ENCODE measurements at regions not wholly inside any gene's neighbourhood (a gene's known extent, or its start where the extent isn't known, plus 50 kb on each side); places are given as distances from the start of the nearest gene placed in this dataset.
"Not testable (repeated sequence)": the region's sequence is repeated elsewhere in the genome, so short reads cannot be mapped to it uniquely, and the experiment has no call there.

DNA sequence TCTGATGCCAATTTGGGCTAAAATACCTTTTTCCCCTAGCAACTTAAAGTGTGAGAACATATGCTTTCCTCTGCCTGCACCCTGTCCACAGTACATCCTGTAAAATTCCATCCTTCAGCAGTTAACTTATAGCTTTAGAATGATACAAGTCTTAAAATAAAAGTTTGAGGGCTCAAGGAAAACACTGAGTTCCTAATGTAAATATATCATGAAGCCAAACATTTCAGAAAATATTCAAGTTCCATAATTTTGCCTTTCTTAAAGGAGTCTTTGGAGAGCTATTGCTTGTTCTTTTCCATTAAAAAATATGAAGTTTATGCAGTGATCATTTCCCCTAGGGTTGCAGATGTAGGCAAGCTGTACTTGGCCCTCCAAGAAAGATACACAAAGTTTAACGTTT is 303.8 kb downstream of the COL12A1 start:
- WGBS, 2 donors = 50 to 69% methylated on average over 1 of the region's 1 CpG

GRCh38 chr6:74901576-74901975 is 304.3 kb downstream of the COL12A1 start:
- no peak overlapping the region for H3K4me3 ChIP-seq (ENCODE audit: low read depth in 1 of 2, low read length in 2 of 2)
- no peak overlapping the region for H3K27ac ChIP-seq (ENCODE audit: low read depth in 2 of 2, low read length in 1 of 2)
- H3K4me1 ChIP-seq (ENCODE audit: control insufficient read depth in 2 of 2, insufficient read depth in 2 of 2, low read length in 1 of 2) = no peaks in the 10 kb centered on the region
- 82 to 94% methylated on average over 3 of the region's 3 CpGs for WGBS, 2 donors
- H3K27me3 ChIP-seq (ENCODE audit: control insufficient read depth in 1 of 2, insufficient read depth in 2 of 2, low read length in 2 of 2) = no peaks in the 10 kb centered on the region
- no peaks in the 10 kb centered on the region for H3K36me3 ChIP-seq (ENCODE audit: control insufficient read depth in 2 of 2, insufficient read depth in 2 of 2, low read length in 1 of 2)
- H3K9me3 ChIP-seq (ENCODE audit: control insufficient read depth in 2 of 2, insufficient read depth in 1 of 2, low read depth in 1 of 2, low read length in 1 of 2) = no peaks in the 10 kb centered on the region

More for the DNA sequence above, 303.8 kb downstream of the COL12A1 start:
- no peaks in the 10 kb centered on the region for H3K27me3 ChIP-seq (ENCODE audit: control insufficient read depth in 1 of 2, insufficient read depth in 2 of 2, low read length in 2 of 2)
- H3K4me1 ChIP-seq (ENCODE audit: control insufficient read depth in 2 of 2, insufficient read depth in 2 of 2, low read length in 1 of 2) = no peaks in the 10 kb centered on the region
- no peaks in the 10 kb centered on the region for H3K9me3 ChIP-seq (ENCODE audit: control insufficient read depth in 2 of 2, insufficient read depth in 1 of 2, low read depth in 1 of 2, low read length in 1 of 2)
- no peak overlapping the region for H3K27ac ChIP-seq (ENCODE audit: low read depth in 2 of 2, low read length in 1 of 2)
- no peak overlapping the region for H3K4me3 ChIP-seq (ENCODE audit: low read depth in 1 of 2, low read length in 2 of 2)
- no peaks in the 10 kb centered on the region for H3K36me3 ChIP-seq (ENCODE audit: control insufficient read depth in 2 of 2, insufficient read depth in 2 of 2, low read length in 1 of 2)

DNA sequence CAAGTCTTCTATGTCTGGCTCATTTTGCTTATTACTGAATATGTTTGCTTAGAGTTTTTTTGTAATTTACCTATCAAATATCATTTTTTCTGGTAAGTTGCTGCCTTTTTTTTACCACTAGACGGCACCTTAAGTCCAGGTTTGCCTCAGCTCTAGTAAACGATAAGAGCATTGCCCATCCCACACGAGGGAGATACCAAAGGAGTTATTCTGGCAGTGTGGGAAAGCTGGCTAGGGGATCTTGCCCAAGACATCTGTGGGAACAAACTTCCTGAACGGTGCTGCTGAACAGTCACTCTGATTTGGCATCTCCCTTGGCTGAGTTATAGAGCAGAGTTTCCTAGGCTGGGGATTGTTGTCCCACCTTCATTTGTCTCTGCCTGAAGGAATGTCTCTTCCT is 306.4 kb downstream of the COL12A1 start:
- Histone ChIP-seq H3K9me3 (ENCODE audit: control insufficient read depth in 2 of 2, insufficient read depth in 1 of 2, low read depth in 1 of 2, low read length in 1 of 2) (no peaks in the 10 kb centered on the region), H3K4me1 (ENCODE audit: control insufficient read depth in 2 of 2, insufficient read depth in 2 of 2, low read length in 1 of 2) (no peaks in the 10 kb centered on the region), H3K36me3 (ENCODE audit: control insufficient read depth in 2 of 2, insufficient read depth in 2 of 2, low read length in 1 of 2) (no peaks in the 10 kb centered on the region), H3K27ac (ENCODE audit: low read depth in 2 of 2, low read length in 1 of 2) (no peak overlapping the region), H3K4me3 (ENCODE audit: low read depth in 1 of 2, low read length in 2 of 2) (no peak overlapping the region), H3K27me3 (ENCODE audit: control insufficient read depth in 1 of 2, insufficient read depth in 2 of 2, low read length in 2 of 2) (no peaks in the 10 kb centered on the region)
- WGBS, 2 donors = 64 to 66% methylated on average over 4 of the region's 4 CpGs

DNA sequence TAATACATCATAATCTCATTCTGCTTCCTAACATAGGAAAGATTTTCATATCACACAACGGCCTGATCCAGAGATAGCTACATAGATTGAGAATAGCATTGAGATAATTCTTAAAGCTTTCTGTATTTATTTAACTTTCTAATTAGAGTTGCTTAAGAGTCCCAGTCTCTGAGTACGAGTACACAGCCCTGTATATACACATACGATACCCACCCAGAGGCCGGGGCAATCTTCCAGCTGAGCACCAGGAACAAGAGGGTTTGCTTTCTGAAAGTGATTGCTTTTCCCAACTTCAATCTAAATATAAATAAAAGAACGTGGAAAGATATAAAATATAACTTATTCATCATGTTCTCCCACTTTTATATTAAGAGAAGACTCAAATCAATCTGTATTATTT is 313.8 kb downstream of the COL12A1 start:
- no peaks in the 10 kb centered on the region for H3K27me3 ChIP-seq (ENCODE audit: control insufficient read depth in 1 of 2, insufficient read depth in 2 of 2, low read length in 2 of 2)
- WGBS, 2 donors = 51 to 57% methylated on average over 5 of the region's 5 CpGs
- H3K27ac ChIP-seq (ENCODE audit: low read depth in 2 of 2, low read length in 1 of 2) = no peak overlapping the region
- H3K4me1 ChIP-seq (ENCODE audit: control insufficient read depth in 2 of 2, insufficient read depth in 2 of 2, low read length in 1 of 2) = no peaks in the 10 kb centered on the region
- no peaks in the 10 kb centered on the region for H3K9me3 ChIP-seq (ENCODE audit: control insufficient read depth in 2 of 2, insufficient read depth in 1 of 2, low read depth in 1 of 2, low read length in 1 of 2)
- H3K4me3 ChIP-seq (ENCODE audit: low read depth in 1 of 2, low read length in 2 of 2) = no peak overlapping the region
- no peaks in the 10 kb centered on the region for H3K36me3 ChIP-seq (ENCODE audit: control insufficient read depth in 2 of 2, insufficient read depth in 2 of 2, low read length in 1 of 2)

- 71 to 73% methylated on average over 4 of the region's 4 CpGs for WGBS, 2 donors
- Histone ChIP-seq H3K36me3 (ENCODE audit: control insufficient read depth in 2 of 2, insufficient read depth in 2 of 2, low read length in 1 of 2) (no peaks in the 10 kb centered on the region), H3K4me3 (ENCODE audit: low read depth in 1 of 2, low read length in 2 of 2) (no peak overlapping the region), H3K4me1 (ENCODE audit: control insufficient read depth in 2 of 2, insufficient read depth in 2 of 2, low read length in 1 of 2) (no peaks in the 10 kb centered on the region), H3K27ac (ENCODE audit: low read depth in 2 of 2, low read length in 1 of 2) (no peak overlapping the region), H3K9me3 (ENCODE audit: control insufficient read depth in 2 of 2, insufficient read depth in 1 of 2, low read depth in 1 of 2, low read length in 1 of 2) (no peaks in the 10 kb centered on the region), H3K27me3 (ENCODE audit: control insufficient read depth in 1 of 2, insufficient read depth in 2 of 2, low read length in 2 of 2) (no peaks in the 10 kb centered on the region)
Observed at GRCh38 chr6:74891349-74891831, 314.5 kb downstream of the COL12A1 start.

- no peaks in the 10 kb centered on the region for H3K4me1 ChIP-seq (ENCODE audit: control insufficient read depth in 2 of 2, insufficient read depth in 2 of 2, low read length in 1 of 2)
- H3K4me3 ChIP-seq (ENCODE audit: low read depth in 1 of 2, low read length in 2 of 2) = no peak overlapping the region
- H3K27me3 ChIP-seq (ENCODE audit: control insufficient read depth in 1 of 2, insufficient read depth in 2 of 2, low read length in 2 of 2) = no peaks in the 10 kb centered on the region
- H3K27ac ChIP-seq (ENCODE audit: low read depth in 2 of 2, low read length in 1 of 2) = no peak overlapping the region
- H3K36me3 ChIP-seq (ENCODE audit: control insufficient read depth in 2 of 2, insufficient read depth in 2 of 2, low read length in 1 of 2) = no peaks in the 10 kb centered on the region
- H3K9me3 ChIP-seq (ENCODE audit: control insufficient read depth in 2 of 2, insufficient read depth in 1 of 2, low read depth in 1 of 2, low read length in 1 of 2) = no peaks in the 10 kb centered on the region
Observed at GRCh38 chr6:74889635-74890034, 316.2 kb downstream of the COL12A1 start.

- H3K27ac ChIP-seq (ENCODE audit: low read depth in 2 of 2, low read length in 1 of 2); H3K36me3 ChIP-seq (ENCODE audit: control insufficient read depth in 2 of 2, insufficient read depth in 2 of 2, low read length in 1 of 2); H3K4me1 ChIP-seq (ENCODE audit: control insufficient read depth in 2 of 2, insufficient read depth in 2 of 2, low read length in 1 of 2); H3K9me3 ChIP-seq (ENCODE audit: control insufficient read depth in 2 of 2, insufficient read depth in 1 of 2, low read depth in 1 of 2, low read length in 1 of 2); H3K27me3 ChIP-seq (ENCODE audit: control insufficient read depth in 1 of 2, insufficient read depth in 2 of 2, low read length in 2 of 2); H3K4me3 ChIP-seq (ENCODE audit: low read depth in 1 of 2, low read length in 2 of 2): not testable (repeated sequence)
- WGBS, 2 donors = 74% methylated on average over 6 of the region's 6 CpGs
Observed at GRCh38 chr6:74888741-74889140, 317.1 kb downstream of the COL12A1 start.

GRCh38 chr6:74879976-74880375 is 325.9 kb downstream of the COL12A1 start:
- no peak overlapping the region for H3K27ac ChIP-seq (ENCODE audit: low read depth in 2 of 2, low read length in 1 of 2)
- WGBS, 2 donors = 82% methylated on average over 2 of the region's 2 CpGs

GRCh38 chr6:74879234-74879633 is 326.6 kb downstream of the COL12A1 start:
- H3K9me3 ChIP-seq (ENCODE audit: control insufficient read depth in 2 of 2, insufficient read depth in 1 of 2, low read depth in 1 of 2, low read length in 1 of 2) = no peaks in the 10 kb centered on the region
- no peak overlapping the region for H3K4me3 ChIP-seq (ENCODE audit: low read depth in 1 of 2, low read length in 2 of 2)
- no peaks in the 10 kb centered on the region for H3K27me3 ChIP-seq (ENCODE audit: control insufficient read depth in 1 of 2, insufficient read depth in 2 of 2, low read length in 2 of 2)
- no peaks in the 10 kb centered on the region for H3K4me1 ChIP-seq (ENCODE audit: control insufficient read depth in 2 of 2, insufficient read depth in 2 of 2, low read length in 1 of 2)
- H3K36me3 ChIP-seq (ENCODE audit: control insufficient read depth in 2 of 2, insufficient read depth in 2 of 2, low read length in 1 of 2) = no peaks in the 10 kb centered on the region
- no peak overlapping the region for H3K27ac ChIP-seq (ENCODE audit: low read depth in 2 of 2, low read length in 1 of 2)
- 42 to 59% methylated on average over 4 of the region's 4 CpGs for WGBS, 2 donors

More at GRCh38 chr6:74879976-74880375, 325.9 kb downstream of the COL12A1 start:
- H3K27me3 ChIP-seq (ENCODE audit: control insufficient read depth in 1 of 2, insufficient read depth in 2 of 2, low read length in 2 of 2) = no peaks in the 10 kb centered on the region
- no peaks in the 10 kb centered on the region for H3K9me3 ChIP-seq (ENCODE audit: control insufficient read depth in 2 of 2, insufficient read depth in 1 of 2, low read depth in 1 of 2, low read length in 1 of 2)
- no peaks in the 10 kb centered on the region for H3K4me1 ChIP-seq (ENCODE audit: control insufficient read depth in 2 of 2, insufficient read depth in 2 of 2, low read length in 1 of 2)
- no peaks in the 10 kb centered on the region for H3K36me3 ChIP-seq (ENCODE audit: control insufficient read depth in 2 of 2, insufficient read depth in 2 of 2, low read length in 1 of 2)
- H3K4me3 ChIP-seq (ENCODE audit: low read depth in 1 of 2, low read length in 2 of 2) = no peak overlapping the region

GRCh38 chr6:74875193-74875592 is 330.7 kb downstream of the COL12A1 start:
- H3K4me1 ChIP-seq (ENCODE audit: control insufficient read depth in 2 of 2, insufficient read depth in 2 of 2, low read length in 1 of 2) = no peaks in the 10 kb centered on the region
- no peak overlapping the region for H3K4me3 ChIP-seq (ENCODE audit: low read depth in 1 of 2, low read length in 2 of 2)
- no peaks in the 10 kb centered on the region for H3K36me3 ChIP-seq (ENCODE audit: control insufficient read depth in 2 of 2, insufficient read depth in 2 of 2, low read length in 1 of 2)
- 89 to 90% methylated on average over 2 of the region's 2 CpGs for WGBS, 2 donors
- no peaks in the 10 kb centered on the region for H3K9me3 ChIP-seq (ENCODE audit: control insufficient read depth in 2 of 2, insufficient read depth in 1 of 2, low read depth in 1 of 2, low read length in 1 of 2)
- no peaks in the 10 kb centered on the region for H3K27me3 ChIP-seq (ENCODE audit: control insufficient read depth in 1 of 2, insufficient read depth in 2 of 2, low read length in 2 of 2)
- H3K27ac ChIP-seq (ENCODE audit: low read depth in 2 of 2, low read length in 1 of 2) = no peak overlapping the region
